Spleen (tissue), 11 donors: ENCODE measurements at regions not wholly inside any gene's neighbourhood (a gene's known extent, or its start where the extent isn't known, plus 50 kb on each side); places are given as distances from the start of the nearest gene placed in this dataset.
"Not testable (repeated sequence)": the region's sequence is repeated elsewhere in the genome, so short reads cannot be mapped to it uniquely, and the experiment has no call there.

Experiments
- DNase-seq: peaks from one replicate; pipeline ENCODE4 v3.0.0-alpha.2; 2020
- H3K27ac ChIP-seq, 8 donors: fragments of 200-600 bp; sonication (generic) in 7 of 8; 1 replicate in 4 of 8; 2 replicates in 4 of 8; pipeline versions ENCODE4 v1.5.0 to v1.8.0; 2016 to 2021; ENCODE audit warnings: inconsistent platforms in 4 of 8, mild to moderate bottlenecking in 4 of 8, moderate library complexity in 1 of 8
- H3K27me3 ChIP-seq, 7 donors: fragments of 200-600 bp; sonication (generic) in 6 of 7; replicated peaks in 1 of 7; 1 replicate in 4 of 7; 2 replicates in 3 of 7; pipeline versions ENCODE4 v1.5.0 to v1.8.0; 2016 to 2021; ENCODE audit warnings: inconsistent platforms in 3 of 7, mild to moderate bottlenecking in 1 of 7
- H3K36me3 ChIP-seq, 6 donors: fragments of 200-600 bp; sonication (generic) in 5 of 6; 1 replicate in 4 of 6; 2 replicates in 2 of 6; pipeline versions ENCODE4 v1.5.0 to v1.8.0; 2016 to 2021; ENCODE audit warnings: inconsistent platforms in 2 of 6
- H3K4me1 ChIP-seq, 6 donors: fragments of 200-600 bp; sonication (generic) in 5 of 6; 1 replicate in 3 of 6; 2 replicates in 3 of 6; pipeline versions ENCODE4 v1.5.0 to v1.8.0; 2016 to 2021; ENCODE audit warnings: inconsistent platforms in 3 of 6
- H3K4me3 ChIP-seq, 8 donors: fragments of 200-600 bp; sonication (generic) in 7 of 8; 1 replicate in 4 of 8; 2 replicates in 4 of 8; pipeline versions ENCODE4 v1.5.0 to v1.8.0; 2016 to 2021; ENCODE audit warnings: inconsistent platforms in 4 of 8, mild to moderate bottlenecking in 4 of 8, moderate library complexity in 2 of 8
- H3K9me3 ChIP-seq, 8 donors: fragments of 200-600 bp; sonication (generic) in 7 of 8; 1 replicate in 4 of 8; 2 replicates in 4 of 8; pipeline versions ENCODE4 v1.5.0 to v1.8.0; 2016 to 2021; ENCODE audit warnings: inconsistent platforms in 4 of 8
- POLR2A ChIP-seq, 3 donors: fragments of 450-650 bp; IDR thresholded peaks; one replicate each; pipeline ENCODE4 v1.5.1; 2017; ENCODE audit warnings: antibody characterized with exemption in 3 of 3, mild to moderate bottlenecking in 1 of 3
- POLR2AphosphoS5 ChIP-seq, 3 donors: sonication (generic); formaldehyde crosslinking; IDR thresholded peaks; one replicate each; pipeline ENCODE4 v1.5.1; 2017; ENCODE audit warnings: antibody characterized with exemption in 3 of 3
- WGBS, 5 donors: extraction: QIAGEN DNeasy Blood & Tissue Kit in 3 of 5; methylation state at CpG; one replicate each; pipeline versions ENCODE4 v1.1.5 to v1.1.7; 2013 to 2018; 5-methylcytosine and 5-hydroxymethylcytosine counted together
- intact Hi-C: fragments of 100-400 bp; cut with DNase I; formaldehyde crosslinking; loops from one replicate; pipeline ENCODE4 v1.15.0; 2023; ENCODE audit warnings: low total_unique reads
- TF ChIP-seq, protein P1 (sequence below), 11 experiments: fragments of 200-600 bp in 7 of 11; fragments of 450-650 bp in 4 of 11; sonication (generic) in 4 of 11; IDR thresholded peaks in 8 of 11; conservative IDR thresholded peaks in 3 of 11; 1 replicate in 7 of 11; 2 replicates in 4 of 11; pipeline versions ENCODE4 v1.4.0 to v1.8.0; 2016 to 2021; ENCODE audit warnings: antibody characterized with exemption in 11 of 11, inconsistent platforms in 4 of 11, mild to moderate bottlenecking in 1 of 11
- donor health status: healthy with polysubstance abuse.
- donor health status: DM: no; HTN: no; CAD: no; lungs with moderate emphysema.
- donor health status: DM: no; HTN: no; CAD: no.
- donor health status: Bipolar disorder and iron deficiency.
- donor health status: healthy.
- donor health status: DM: no; HTN: no; CAD: no.
- donor health status: DM: yes; HTN: yes; CAD: no.

DNA sequence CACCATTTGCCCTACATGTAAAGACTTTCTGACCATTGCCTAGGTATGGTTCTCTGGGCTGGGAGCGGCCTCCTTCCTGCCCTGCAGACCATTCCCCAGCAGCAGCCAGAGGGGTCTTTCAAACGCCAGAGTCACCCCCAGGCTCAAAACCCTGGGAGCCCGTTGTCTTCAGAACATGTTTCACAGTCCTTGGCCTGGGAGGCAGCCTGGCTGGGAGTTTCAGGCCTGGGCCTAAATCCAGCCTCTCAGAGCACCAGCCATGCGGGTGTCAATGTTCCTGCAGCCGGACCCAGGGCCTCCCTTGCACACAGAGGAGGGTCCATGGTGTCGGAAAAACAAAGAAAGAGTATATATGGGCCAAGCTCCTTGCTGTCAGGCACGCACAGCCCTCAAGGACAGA lies 145.2 kb upstream of the FOXD4L5 start:
- Histone ChIP-seq H3K4me3 (no peak overlapping the region), H3K27me3 (no peaks in the 10 kb centered on the region), H3K9me3 (peaks cover 0 to 86% (median 43%) of the 10 kb centered on the region in 8 donors), H3K27ac (no peak overlapping the region), H3K36me3 (no peaks in the 10 kb centered on the region), H3K4me1 (no peaks in the 10 kb centered on the region)
- TF ChIP-seq POLR2AphosphoS5 (IDR thresholded peaks at IDR 0.05), result no peak
- TF ChIP-seq, protein P1, sequence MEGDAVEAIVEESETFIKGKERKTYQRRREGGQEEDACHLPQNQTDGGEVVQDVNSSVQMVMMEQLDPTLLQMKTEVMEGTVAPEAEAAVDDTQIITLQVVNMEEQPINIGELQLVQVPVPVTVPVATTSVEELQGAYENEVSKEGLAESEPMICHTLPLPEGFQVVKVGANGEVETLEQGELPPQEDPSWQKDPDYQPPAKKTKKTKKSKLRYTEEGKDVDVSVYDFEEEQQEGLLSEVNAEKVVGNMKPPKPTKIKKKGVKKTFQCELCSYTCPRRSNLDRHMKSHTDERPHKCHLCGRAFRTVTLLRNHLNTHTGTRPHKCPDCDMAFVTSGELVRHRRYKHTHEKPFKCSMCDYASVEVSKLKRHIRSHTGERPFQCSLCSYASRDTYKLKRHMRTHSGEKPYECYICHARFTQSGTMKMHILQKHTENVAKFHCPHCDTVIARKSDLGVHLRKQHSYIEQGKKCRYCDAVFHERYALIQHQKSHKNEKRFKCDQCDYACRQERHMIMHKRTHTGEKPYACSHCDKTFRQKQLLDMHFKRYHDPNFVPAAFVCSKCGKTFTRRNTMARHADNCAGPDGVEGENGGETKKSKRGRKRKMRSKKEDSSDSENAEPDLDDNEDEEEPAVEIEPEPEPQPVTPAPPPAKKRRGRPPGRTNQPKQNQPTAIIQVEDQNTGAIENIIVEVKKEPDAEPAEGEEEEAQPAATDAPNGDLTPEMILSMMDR (IDR thresholded peaks at IDR 0.05 in 8 of 11, conservative IDR thresholded peaks at IDR 0.05 in 3 of 11), result no peak
- intact Hi-C loops, result no loop called here
- 70 to 87% (median 78%) methylated on average over 4 to 7 of the region's 7 CpGs for WGBS, 5 donors
- no peak for DNase-seq

DNA sequence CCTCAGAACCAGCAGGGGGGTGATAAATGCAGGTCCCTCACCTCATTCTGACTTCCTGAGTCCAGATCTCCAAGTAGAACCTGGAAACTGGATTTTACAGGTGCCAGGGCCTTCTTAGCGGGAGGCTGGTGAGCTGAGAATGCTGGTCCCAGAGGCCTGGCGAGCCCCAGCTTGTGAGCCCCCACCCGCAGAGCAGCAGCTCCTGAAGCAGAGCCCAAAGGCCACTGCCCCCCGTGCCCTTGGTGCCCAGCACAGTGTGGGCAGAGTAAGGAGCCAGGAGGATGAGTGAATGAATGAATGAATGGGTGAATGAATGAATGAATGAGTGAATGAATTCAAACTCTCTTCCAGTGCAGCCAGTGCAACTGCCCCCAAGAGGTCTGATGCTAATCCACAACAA lies 142.4 kb upstream of the FOXD4L5 start:
- WGBS, 5 donors, result 72 to 82% (median 77%) methylated on average over 3 to 4 of the region's 4 CpGs
- peak; percentile 63 for DNase-seq

DNA sequence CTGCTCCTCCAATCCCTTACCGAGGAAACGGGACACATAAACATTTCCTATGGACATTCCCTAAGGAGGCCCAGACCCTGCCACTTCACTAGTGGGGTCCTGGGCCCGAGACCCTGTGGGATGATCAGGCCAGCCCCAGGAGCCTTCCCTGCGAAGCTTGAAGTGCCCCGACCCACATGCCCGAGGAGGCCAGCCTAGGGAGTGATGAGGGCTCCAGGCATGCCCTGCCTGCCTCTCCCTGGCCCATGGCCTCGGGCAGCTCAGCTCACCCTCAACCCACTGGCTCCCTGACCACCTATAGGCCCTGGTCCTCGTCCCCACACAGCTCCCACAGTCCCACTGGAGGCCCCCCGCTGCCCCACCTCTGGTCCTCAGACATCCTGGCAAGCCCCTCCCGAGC lies 141.8 kb upstream of the FOXD4L5 start:
- H3K4me3 ChIP-seq, intact Hi-C loops, H3K4me1 ChIP-seq, H3K36me3 ChIP-seq, H3K27me3 ChIP-seq, H3K27ac ChIP-seq: not testable (repeated sequence)
- 72 to 86% (median 77%) methylated on average over 8 to 10 of the region's 10 CpGs for WGBS, 5 donors
- H3K9me3 ChIP-seq, result peaks cover 0 to 85% (median 49%) of the 10 kb centered on the region in 8 donors
- DNase-seq, result peak; percentile 48

More for the DNA sequence above, 142.4 kb upstream of the FOXD4L5 start:
- H3K36me3 ChIP-seq, H3K4me1 ChIP-seq, intact Hi-C loops, H3K4me3 ChIP-seq, H3K27ac ChIP-seq, H3K27me3 ChIP-seq: not testable (repeated sequence)
- H3K9me3 ChIP-seq, result peaks cover 0 to 84% (median 46%) of the 10 kb centered on the region in 8 donors

DNA sequence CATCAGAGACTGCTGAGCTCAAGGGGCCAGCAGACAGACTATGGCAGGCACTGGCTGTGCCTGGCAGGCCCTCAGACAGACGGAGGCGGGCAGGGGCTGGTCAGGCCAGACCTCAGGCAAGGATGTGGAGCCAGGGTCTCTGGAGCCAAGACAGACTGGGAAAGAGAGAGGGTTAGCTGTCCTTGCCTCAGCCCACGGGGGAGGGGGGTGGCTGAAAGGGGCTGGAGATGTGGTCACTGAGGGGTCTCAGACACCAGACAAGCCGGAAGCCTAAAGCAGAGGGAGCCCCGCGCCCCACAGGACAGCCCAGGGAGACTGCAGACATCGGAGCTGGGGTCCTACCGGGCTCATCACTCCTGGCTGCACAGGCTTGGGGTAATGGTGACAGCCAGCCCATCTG lies 141.2 kb upstream of the FOXD4L5 start:
- DNase-seq, result peak; percentile 65
- Histone ChIP-seq H3K9me3 (peaks cover 0 to 86% (median 44%) of the 10 kb centered on the region in 8 donors), H3K36me3 (no peaks in the 10 kb centered on the region), H3K27me3 (no peaks in the 10 kb centered on the region), H3K4me1 (no peaks in the 10 kb centered on the region), H3K27ac (no peak overlapping the region), H3K4me3 (no peak overlapping the region)
- intact Hi-C loops, result no loop called here
- TF ChIP-seq POLR2A (IDR thresholded peaks at IDR 0.05) (no peak), POLR2AphosphoS5 (IDR thresholded peaks at IDR 0.05) (no peak)
- TF ChIP-seq, protein P1 (IDR thresholded peaks at IDR 0.05 in 8 of 11, conservative IDR thresholded peaks at IDR 0.05 in 3 of 11), result no peak
- WGBS, 5 donors, result 84 to 95% (median 87%) methylated on average over 7 to 8 of the region's 8 CpGs

DNA sequence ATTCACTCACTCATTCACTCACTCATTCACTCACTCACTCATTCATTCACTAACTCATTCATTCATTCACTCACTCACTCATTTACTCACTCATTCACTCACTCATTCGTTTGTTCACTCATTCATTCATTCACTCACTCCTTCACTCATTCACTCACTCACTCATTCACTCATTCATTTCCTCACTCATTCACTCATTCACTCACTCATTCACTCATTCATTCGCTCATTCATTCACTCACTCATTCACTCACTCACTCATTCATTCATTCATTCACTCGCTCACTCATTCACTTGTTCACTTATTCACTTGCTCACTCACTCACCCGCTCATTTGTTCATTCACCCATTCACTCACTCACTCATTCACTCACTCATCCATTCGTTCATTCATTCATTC lies 140.2 kb upstream of the FOXD4L5 start:
- H3K27ac ChIP-seq, H3K4me1 ChIP-seq, intact Hi-C loops, H3K27me3 ChIP-seq, H3K36me3 ChIP-seq, H3K4me3 ChIP-seq, DNase-seq: not testable (repeated sequence)
- WGBS, 5 donors, result 45 to 55% (median 50%) methylated on average over 5 of the region's 5 CpGs
- peaks cover 0 to 84% (median 41%) of the 10 kb centered on the region in 8 donors for H3K9me3 ChIP-seq

DNA sequence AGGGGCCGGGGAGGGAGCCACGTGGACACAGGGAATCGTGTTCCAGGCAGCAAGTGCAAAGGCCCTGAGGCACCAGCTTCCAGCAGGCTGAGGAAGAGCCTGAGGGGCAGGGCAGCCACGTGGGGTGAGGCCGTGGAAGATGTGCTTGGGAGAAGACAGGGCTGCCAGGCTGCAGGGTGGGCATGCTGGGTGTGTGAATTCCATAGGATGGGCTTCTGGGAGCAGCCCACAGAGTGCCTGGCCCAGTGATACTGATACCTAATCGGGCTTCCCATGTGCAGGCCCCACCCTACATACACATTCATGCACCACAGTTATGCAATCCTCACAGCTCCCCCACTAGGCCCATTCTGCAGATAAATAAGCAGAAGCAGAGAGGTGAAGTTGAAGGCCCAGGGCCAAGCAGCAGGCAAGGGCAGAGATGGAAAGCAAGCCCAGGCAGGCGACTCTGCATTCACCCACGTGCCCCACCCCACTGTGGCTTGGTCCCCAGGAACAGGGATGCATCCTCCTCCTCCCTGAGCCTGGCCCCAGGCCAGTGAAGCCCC lies 139.5 kb upstream of the FOXD4L5 start:
- H3K4me3 ChIP-seq, H3K4me1 ChIP-seq, H3K27ac ChIP-seq, H3K36me3 ChIP-seq, DNase-seq, intact Hi-C loops, H3K27me3 ChIP-seq: not testable (repeated sequence)
- H3K9me3 ChIP-seq, result peaks cover 0 to 81% (median 35%) of the 10 kb centered on the region in 8 donors
- WGBS, 5 donors, result 62 to 81% (median 74%) methylated on average over 6 to 8 of the region's 8 CpGs

DNA sequence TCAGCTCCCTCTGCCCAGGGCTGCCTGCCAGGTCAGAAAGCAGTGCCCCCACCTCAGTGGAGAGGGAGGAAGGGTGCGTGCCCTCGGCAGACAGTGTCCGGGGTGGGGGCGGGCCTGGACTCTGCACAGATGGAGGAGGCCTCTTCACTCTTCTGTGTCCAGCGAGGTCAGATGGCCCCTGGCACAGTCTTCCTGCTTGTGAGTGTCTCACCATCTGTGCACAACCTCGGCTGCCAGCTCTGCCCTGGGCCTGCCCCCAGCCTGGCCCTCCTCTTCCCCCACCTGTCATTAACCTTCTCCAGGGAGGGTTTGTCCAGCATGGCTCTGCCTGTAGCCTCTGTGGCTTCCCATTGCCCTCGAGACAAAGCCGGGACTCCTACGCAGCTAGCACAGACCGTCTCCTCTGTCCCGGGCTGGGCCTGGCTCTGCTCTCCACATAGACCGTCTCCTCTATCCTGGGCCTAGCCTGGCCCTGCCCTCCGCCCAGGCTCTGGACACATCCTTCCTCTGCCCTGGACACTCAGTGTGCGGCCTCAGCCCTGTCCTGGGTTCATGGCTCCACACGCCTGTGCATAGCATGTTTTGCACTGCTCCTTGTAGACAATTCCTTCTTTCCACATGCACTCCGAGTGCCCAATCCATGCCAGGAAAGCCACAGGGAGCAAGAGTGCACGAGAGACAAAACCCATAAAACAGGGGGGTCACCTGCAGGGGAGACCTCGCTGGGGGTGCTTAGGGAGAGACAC lies 138.9 kb upstream of the FOXD4L5 start:
- intact Hi-C loops, H3K27ac ChIP-seq, DNase-seq, H3K4me3 ChIP-seq, H3K4me1 ChIP-seq, H3K36me3 ChIP-seq, H3K27me3 ChIP-seq: not testable (repeated sequence)
- H3K9me3 ChIP-seq, result peaks cover 0 to 86% (median 34%) of the 10 kb centered on the region in 8 donors
- whole genome bisulfite sequencing, 5 donors, result 85 to 89% (median 87%) methylated on average over 7 to 18 of the region's 18 CpGs

DNA sequence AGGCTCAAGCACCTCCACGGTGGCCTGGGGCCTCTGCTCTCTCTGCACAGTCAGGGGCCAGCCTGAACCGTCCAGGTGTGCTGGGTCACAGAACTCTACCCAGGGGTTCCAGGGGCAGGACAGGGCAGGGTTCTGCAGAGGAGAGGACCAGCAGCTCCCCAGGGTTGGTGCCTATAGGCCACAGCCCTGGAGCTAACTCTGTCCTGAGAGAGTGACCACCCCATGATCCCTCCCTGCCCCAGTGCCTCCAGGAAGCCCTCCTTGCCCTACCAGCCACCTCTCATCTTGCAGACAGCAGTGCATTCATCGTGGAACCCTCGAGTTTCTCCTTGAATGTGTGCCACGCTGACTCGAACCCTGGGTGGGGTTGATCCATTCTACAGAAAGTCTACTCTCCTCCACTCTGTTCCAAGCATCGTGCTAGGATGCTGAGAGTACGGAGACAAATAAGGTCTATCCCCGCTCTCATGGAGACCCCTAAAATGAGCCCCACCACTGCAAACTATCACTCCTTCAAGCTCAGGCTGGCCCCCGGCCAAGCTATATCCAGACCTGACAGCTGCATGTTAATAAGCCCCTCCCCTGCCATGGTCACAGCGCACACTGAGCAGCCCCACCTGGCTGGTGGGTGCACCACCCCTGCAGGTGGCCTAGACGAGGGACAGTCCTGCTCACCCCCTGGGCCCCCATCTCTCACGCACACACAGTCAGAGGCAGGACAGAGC lies 138.1 kb upstream of the FOXD4L5 start:
- H3K4me1 ChIP-seq, H3K4me3 ChIP-seq, DNase-seq, intact Hi-C loops, H3K27ac ChIP-seq, H3K27me3 ChIP-seq, H3K36me3 ChIP-seq: not testable (repeated sequence)
- H3K9me3 ChIP-seq, result peaks cover 0 to 87% (median 41%) of the 10 kb centered on the region in 8 donors
- WGBS, 5 donors, result 72 to 86% (median 83%) methylated on average over 7 to 12 of the region's 13 CpGs
